ENCODE measurements at regions not wholly inside any gene's neighbourhood (a gene's known extent, or its start where the extent isn't known, plus 50 kb on each side); places are given as distances from the start of the nearest gene placed in this dataset.

DNA sequence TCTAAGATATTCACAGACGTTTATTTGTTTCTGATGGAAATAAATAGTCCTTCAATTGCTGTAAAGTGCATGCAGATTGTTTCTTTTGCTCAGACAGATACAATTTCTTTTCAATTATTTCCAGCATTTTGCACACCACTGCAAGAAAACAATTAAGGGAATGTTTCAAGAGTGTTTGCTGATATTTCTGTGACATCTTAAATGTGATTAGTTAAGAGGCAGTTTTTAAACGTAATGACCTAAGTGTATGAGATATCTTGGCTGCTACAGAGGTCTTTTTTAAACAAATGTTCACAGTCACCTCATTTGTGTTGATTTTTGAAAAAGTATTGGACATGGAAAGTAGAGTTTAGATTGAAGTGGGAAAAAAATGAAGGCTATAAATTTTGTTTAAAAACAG lies 262.3 kb upstream of the BRINP3 start:
- Histone ChIP-seq H3K36me3 (ENCODE audit: control insufficient read depth, insufficient read depth, low read length) (no peaks in the 10 kb centered on the region), H3K27ac (ENCODE audit: insufficient read depth, low read length) (no peak overlapping the region), H4K20me1 (ENCODE audit: control insufficient read depth, extremely low read depth, insufficient read depth, low read length) (no peaks in the 10 kb centered on the region), H3K27me3 (ENCODE audit: control insufficient read depth, insufficient read depth, low read length) (no peaks in the 10 kb centered on the region), H2AFZ (ENCODE audit: low read length) (no peak overlapping the region), H3K4me1 (ENCODE audit: control insufficient read depth, extremely low read depth, insufficient read depth, low read length) (no peaks in the 10 kb centered on the region), H3K9me3 (ENCODE audit: control insufficient read depth, insufficient read depth, low read depth, low read length) (no peaks in the 10 kb centered on the region), H3K79me2 (ENCODE audit: control insufficient read depth, insufficient read depth, low read length) (no peaks in the 10 kb centered on the region), H3K9ac (ENCODE audit: insufficient read depth, low read length) (no peak overlapping the region), H3K4me3 (replicated peaks in 1 of 4; ENCODE audit: control extremely low read depth in 1 of 4, insufficient read depth in 1 of 4, low read depth in 3 of 4, low read length in 4 of 4) (no peak overlapping the region), H3K4me2 (ENCODE audit: extremely low read depth, insufficient read depth, low read length) (no peak overlapping the region)
- DNase-seq (ENCODE audit: low read depth in 2 of 2) = peak in 1 of 2 donors; percentile 15
- TF ChIP-seq EZH2 (IDR thresholded peaks at IDR 0.05; ENCODE audit: low read length, missing control alignments) = no peak
- TF ChIP-seq, protein P1, sequence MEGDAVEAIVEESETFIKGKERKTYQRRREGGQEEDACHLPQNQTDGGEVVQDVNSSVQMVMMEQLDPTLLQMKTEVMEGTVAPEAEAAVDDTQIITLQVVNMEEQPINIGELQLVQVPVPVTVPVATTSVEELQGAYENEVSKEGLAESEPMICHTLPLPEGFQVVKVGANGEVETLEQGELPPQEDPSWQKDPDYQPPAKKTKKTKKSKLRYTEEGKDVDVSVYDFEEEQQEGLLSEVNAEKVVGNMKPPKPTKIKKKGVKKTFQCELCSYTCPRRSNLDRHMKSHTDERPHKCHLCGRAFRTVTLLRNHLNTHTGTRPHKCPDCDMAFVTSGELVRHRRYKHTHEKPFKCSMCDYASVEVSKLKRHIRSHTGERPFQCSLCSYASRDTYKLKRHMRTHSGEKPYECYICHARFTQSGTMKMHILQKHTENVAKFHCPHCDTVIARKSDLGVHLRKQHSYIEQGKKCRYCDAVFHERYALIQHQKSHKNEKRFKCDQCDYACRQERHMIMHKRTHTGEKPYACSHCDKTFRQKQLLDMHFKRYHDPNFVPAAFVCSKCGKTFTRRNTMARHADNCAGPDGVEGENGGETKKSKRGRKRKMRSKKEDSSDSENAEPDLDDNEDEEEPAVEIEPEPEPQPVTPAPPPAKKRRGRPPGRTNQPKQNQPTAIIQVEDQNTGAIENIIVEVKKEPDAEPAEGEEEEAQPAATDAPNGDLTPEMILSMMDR (conservative IDR thresholded peaks at IDR 0.05 in 1 of 2, IDR thresholded peaks at IDR 0.05 in 1 of 2; ENCODE audit: low read depth in 1 of 2, low read length in 2 of 2) = no peak

DNA sequence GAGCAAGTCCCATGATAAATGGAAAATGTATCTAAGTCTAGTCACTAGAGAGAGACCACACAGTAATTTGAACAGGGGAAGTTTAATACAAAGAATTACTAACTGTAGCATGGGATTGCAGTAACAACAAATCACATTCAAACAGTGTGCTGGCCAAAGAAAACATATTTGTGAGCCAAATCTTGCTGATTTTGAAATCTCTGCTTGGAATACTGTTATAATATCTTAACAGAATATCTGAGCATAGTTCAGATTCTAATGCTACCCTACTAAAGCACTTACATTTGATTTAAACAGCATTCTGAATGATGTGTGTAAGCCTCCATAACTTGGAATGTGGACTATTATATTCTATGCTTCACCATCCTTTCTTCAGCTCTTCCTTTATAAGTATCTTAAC lies 270.0 kb upstream of the BRINP3 start:
- no peaks in the 10 kb centered on the region for H3K27me3 ChIP-seq (ENCODE audit: control insufficient read depth, insufficient read depth, low read length)
- no peak overlapping the region for H3K27ac ChIP-seq (ENCODE audit: insufficient read depth, low read length)
- no peaks in the 10 kb centered on the region for H4K20me1 ChIP-seq (ENCODE audit: control insufficient read depth, extremely low read depth, insufficient read depth, low read length)
- no peak overlapping the region for H3K4me3 ChIP-seq (replicated peaks in 1 of 4; ENCODE audit: control extremely low read depth in 1 of 4, insufficient read depth in 1 of 4, low read depth in 3 of 4, low read length in 4 of 4)
- no peaks in the 10 kb centered on the region for H3K36me3 ChIP-seq (ENCODE audit: control insufficient read depth, insufficient read depth, low read length)
- peak; percentile 58 to 92 for DNase-seq (ENCODE audit: low read depth in 2 of 2)
- H3K4me2 ChIP-seq (ENCODE audit: extremely low read depth, insufficient read depth, low read length) = no peak overlapping the region
- H2AFZ ChIP-seq (ENCODE audit: low read length) = no peak overlapping the region
- no peaks in the 10 kb centered on the region for H3K4me1 ChIP-seq (ENCODE audit: control insufficient read depth, extremely low read depth, insufficient read depth, low read length)
- no peak overlapping the region for H3K9ac ChIP-seq (ENCODE audit: insufficient read depth, low read length)
- H3K9me3 ChIP-seq (ENCODE audit: control insufficient read depth, insufficient read depth, low read depth, low read length) = no peaks in the 10 kb centered on the region
- no peaks in the 10 kb centered on the region for H3K79me2 ChIP-seq (ENCODE audit: control insufficient read depth, insufficient read depth, low read length)
- TF ChIP-seq, protein P1 (conservative IDR thresholded peaks at IDR 0.05 in 1 of 2, IDR thresholded peaks at IDR 0.05 in 1 of 2; ENCODE audit: low read depth in 1 of 2, low read length in 2 of 2) = no peak
- no peak for TF ChIP-seq EZH2 (IDR thresholded peaks at IDR 0.05; ENCODE audit: low read length, missing control alignments)

DNA sequence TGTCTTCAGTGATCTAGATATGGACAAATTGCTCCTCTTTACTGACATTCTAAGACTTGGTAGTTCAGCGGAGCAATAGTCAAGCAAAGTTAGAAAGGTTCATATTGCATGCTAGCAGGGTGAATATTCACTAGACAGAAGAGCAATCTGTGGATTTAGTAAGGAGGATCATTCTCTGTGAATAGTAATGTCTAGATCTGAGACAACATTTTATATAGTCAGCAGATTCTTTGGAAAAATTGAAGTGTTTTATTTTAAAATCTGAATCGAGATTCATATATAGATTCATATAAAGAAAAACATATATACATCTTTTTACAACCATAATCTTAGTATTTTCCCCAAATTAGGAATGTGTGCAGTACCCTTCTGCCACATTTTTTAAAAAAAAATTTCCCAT lies 274.5 kb upstream of the BRINP3 start:
- H3K27ac ChIP-seq (ENCODE audit: insufficient read depth, low read length) = no peak overlapping the region
- H3K9me3 ChIP-seq (ENCODE audit: control insufficient read depth, insufficient read depth, low read depth, low read length) = no peaks in the 10 kb centered on the region
- no peaks in the 10 kb centered on the region for H3K36me3 ChIP-seq (ENCODE audit: control insufficient read depth, insufficient read depth, low read length)
- no peak overlapping the region for H3K4me2 ChIP-seq (ENCODE audit: extremely low read depth, insufficient read depth, low read length)
- H3K4me3 ChIP-seq (replicated peaks in 1 of 4; ENCODE audit: control extremely low read depth in 1 of 4, insufficient read depth in 1 of 4, low read depth in 3 of 4, low read length in 4 of 4) = no peak overlapping the region
- no peak overlapping the region for H2AFZ ChIP-seq (ENCODE audit: low read length)
- DNase-seq (ENCODE audit: low read depth in 2 of 2) = no peak
- no peak overlapping the region for H3K9ac ChIP-seq (ENCODE audit: insufficient read depth, low read length)
- no peak for TF ChIP-seq EZH2 (IDR thresholded peaks at IDR 0.05; ENCODE audit: low read length, missing control alignments)
- H4K20me1 ChIP-seq (ENCODE audit: control insufficient read depth, extremely low read depth, insufficient read depth, low read length) = no peaks in the 10 kb centered on the region
- H3K27me3 ChIP-seq (ENCODE audit: control insufficient read depth, insufficient read depth, low read length) = no peaks in the 10 kb centered on the region
- no peaks in the 10 kb centered on the region for H3K79me2 ChIP-seq (ENCODE audit: control insufficient read depth, insufficient read depth, low read length)
- H3K4me1 ChIP-seq (ENCODE audit: control insufficient read depth, extremely low read depth, insufficient read depth, low read length) = no peaks in the 10 kb centered on the region

All from fibroblast of lung (primary cell).